ENCODE measurements at regions not wholly inside any gene's neighbourhood (a gene's known extent, or its start where the extent isn't known, plus 50 kb on each side); places are given as distances from the start of the nearest gene placed in this dataset.

GRCh38 chr7:19284136-19284535 lies 138.9 kb upstream of the FERD3L start:
- TF ChIP-seq REST (IDR thresholded peaks at IDR 0.05; ENCODE audit: low read depth), result no peak
- no peak for TF ChIP-seq RAD21 (IDR thresholded peaks at IDR 0.05; ENCODE audit: low read depth)
- TF ChIP-seq TCF12 (IDR thresholded peaks at IDR 0.05; ENCODE audit: low read depth), result no peak
- no peak for TF ChIP-seq NFIC (IDR thresholded peaks at IDR 0.05)
- TF ChIP-seq CEBPB (IDR thresholded peaks at IDR 0.05), result no peak
- no peak for TF ChIP-seq CREB1 (IDR thresholded peaks at IDR 0.05; ENCODE audit: low read depth)
- TF ChIP-seq YY1 (IDR thresholded peaks at IDR 0.05; ENCODE audit: low read depth), result no peak

All from Ishikawa (cell line).